Thymus (tissue), 11 donors: ENCODE measurements at regions not wholly inside any gene's neighbourhood (a gene's known extent, or its start where the extent isn't known, plus 50 kb on each side); places are given as distances from the start of the nearest gene placed in this dataset.

Experiments
- DNase-seq, 9 donors: peaks; one replicate each; pipeline ENCODE4 v3.0.0-alpha.2; 2013; ENCODE audit warnings: low spot score in 9 of 9, low read depth in 6 of 9, missing footprints in 1 of 9
- H3K27ac ChIP-seq, 2 donors: one replicate each; pipeline ENCODE4 v1.5.1; 2013; ENCODE audit warnings: control low read depth in 1 of 2, low read depth in 1 of 2, low read length in 1 of 2, mild to moderate bottlenecking in 1 of 2, moderate library complexity in 1 of 2
- H3K27me3 ChIP-seq, 2 donors: one replicate each; pipeline ENCODE4 v1.5.1; 2013; ENCODE audit warnings: low read length in 1 of 2; ENCODE audit not compliant: control insufficient read depth in 2 of 2, insufficient read depth in 1 of 2
- H3K36me3 ChIP-seq, 2 donors: one replicate each; pipeline ENCODE4 v1.5.1; 2013; ENCODE audit warnings: low read length in 1 of 2, mild to moderate bottlenecking in 1 of 2, moderate library complexity in 1 of 2; ENCODE audit not compliant: control insufficient read depth in 2 of 2, insufficient read depth in 2 of 2
- H3K4me1 ChIP-seq, 2 donors: one replicate each; pipeline ENCODE4 v1.5.1; 2013; ENCODE audit warnings: low read length in 2 of 2; ENCODE audit not compliant: control insufficient read depth in 2 of 2, insufficient read depth in 2 of 2
- H3K4me3 ChIP-seq, 2 donors: one replicate each; pipeline ENCODE4 v1.5.1; 2013; ENCODE audit warnings: low read length in 2 of 2, control low read depth in 1 of 2, mild to moderate bottlenecking in 1 of 2
- H3K9me3 ChIP-seq, 2 donors: one replicate each; pipeline ENCODE4 v1.5.1; 2013; ENCODE audit warnings: low read length in 1 of 2, mild to moderate bottlenecking in 1 of 2; ENCODE audit not compliant: control insufficient read depth in 2 of 2, insufficient read depth in 1 of 2
- WGBS: extraction: QIAGEN DNeasy Blood & Tissue Kit; methylation state at CpG from one replicate; pipeline ENCODE4 v1.1.7; 2013; 5-methylcytosine and 5-hydroxymethylcytosine counted together
- donor health status: healthy.

DNA sequence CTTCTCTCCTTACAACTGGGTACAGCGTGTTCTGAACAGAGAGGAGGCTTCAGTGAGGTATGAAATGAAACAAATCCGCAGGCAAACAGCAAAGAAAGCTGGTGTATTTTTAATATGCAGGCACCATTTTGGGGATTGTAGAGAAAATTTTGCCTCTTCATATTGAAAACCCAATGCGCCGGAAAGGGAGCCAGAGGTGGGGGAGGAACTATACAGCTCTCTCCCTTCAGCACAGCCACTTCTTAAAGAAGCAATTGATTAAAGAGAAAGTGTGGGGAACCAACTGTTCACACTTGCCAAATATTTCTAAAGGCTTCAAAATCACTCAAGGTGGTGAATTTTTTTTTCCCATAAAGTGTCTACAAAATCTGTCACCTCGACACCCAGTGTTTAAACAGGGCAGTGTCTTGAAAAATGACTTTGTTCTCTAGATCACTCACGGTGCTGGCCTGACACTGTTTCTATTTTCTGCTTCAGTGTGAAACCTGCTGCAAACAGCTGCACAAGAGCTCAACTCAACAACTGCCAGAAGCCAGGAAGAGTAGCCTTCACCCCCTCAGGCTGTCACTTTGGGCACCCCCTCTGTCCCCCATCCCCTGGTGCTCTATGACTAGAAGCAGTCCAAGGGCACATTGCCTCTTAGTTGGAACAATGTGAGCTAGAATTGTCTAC is 123.8 kb upstream of the CTTNBP2NL start:
- Histone ChIP-seq H3K27ac (no peak overlapping the region), H3K4me1 (no peaks in the 10 kb centered on the region), H3K27me3 (no peaks in the 10 kb centered on the region), H3K4me3 (no peak overlapping the region), H3K36me3 (no peaks in the 10 kb centered on the region), H3K9me3 (no peaks in the 10 kb centered on the region)
- DNase-seq: no peak
- 76% methylated on average over 6 of the region's 6 CpGs for WGBS

DNA sequence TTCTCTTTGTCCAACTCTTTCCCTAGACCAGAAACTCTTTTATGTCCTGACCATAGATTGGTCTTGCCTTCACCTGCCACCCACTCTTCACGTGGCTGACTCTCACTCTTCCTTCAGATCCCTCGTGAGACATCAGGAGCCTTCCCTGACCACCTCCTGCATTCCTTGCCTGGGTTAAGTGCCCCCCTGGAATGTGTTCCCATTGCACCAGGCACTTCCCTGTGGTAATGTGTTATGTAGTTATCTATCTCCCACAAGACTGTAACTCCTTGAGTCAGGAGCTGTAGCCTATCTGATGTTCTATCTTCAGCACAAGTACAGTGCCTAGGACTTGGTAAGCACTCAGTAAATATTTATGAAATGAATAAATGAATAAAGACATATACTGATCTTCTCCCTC is 111.2 kb upstream of the CTTNBP2NL start:
- H3K27ac ChIP-seq: no peak overlapping the region
- H3K36me3 ChIP-seq: no peaks in the 10 kb centered on the region
- no peaks in the 10 kb centered on the region for H3K4me1 ChIP-seq
- H3K4me3 ChIP-seq: no peak overlapping the region
- peaks cover 0 to 3% of the 10 kb centered on the region in 2 donors for H3K27me3 ChIP-seq
- 66% methylated on average over 2 of the region's 2 CpGs for WGBS
- H3K9me3 ChIP-seq: no peaks in the 10 kb centered on the region
- DNase-seq: no peak

DNA sequence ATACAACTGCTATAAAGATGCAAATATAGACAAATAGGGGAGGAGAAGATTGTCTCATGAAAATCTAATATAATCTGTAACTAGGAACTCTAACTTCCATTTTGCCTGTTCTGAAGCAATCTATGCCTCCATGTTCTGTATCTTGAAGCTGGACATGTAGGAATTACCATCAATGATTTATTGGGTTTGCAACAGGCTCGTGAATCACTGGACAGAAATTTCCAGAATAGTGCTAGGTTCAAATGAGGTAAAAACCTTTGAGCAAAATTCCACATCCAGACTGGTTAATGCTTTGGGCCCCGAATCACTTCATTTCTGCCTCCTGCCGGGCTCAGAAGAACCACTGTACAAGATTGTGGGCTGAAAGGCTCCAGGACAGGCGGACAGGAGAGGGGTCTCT is 110.7 kb upstream of the CTTNBP2NL start:
- DNase-seq: no peak
- peaks cover 0 to 3% of the 10 kb centered on the region in 2 donors for H3K27me3 ChIP-seq
- WGBS: 87% methylated on average over 4 of the region's 4 CpGs
- H3K36me3 ChIP-seq: no peaks in the 10 kb centered on the region
- no peaks in the 10 kb centered on the region for H3K4me1 ChIP-seq
- H3K27ac ChIP-seq: no peak overlapping the region
- no peak overlapping the region for H3K4me3 ChIP-seq
- H3K9me3 ChIP-seq: no peaks in the 10 kb centered on the region

DNA sequence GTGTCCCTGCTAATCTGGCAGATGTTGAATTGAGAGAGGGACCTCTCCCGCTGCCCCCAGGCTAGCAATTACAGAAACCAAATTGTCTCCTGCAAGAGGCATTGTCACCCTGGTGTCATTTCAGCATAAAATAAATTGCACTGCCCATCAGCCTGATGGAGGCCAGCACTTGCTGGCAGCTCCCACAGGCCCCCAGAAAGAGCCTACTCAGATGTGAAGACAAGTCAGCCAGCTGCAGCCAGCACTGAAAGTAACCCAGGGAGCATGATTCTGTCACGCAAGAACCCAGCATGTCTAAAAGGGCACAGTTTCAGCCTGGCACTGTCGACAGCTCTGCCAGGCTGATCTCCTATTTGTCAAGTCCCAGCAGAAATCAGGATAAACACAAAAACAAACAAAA is 110.3 kb upstream of the CTTNBP2NL start:
- WGBS: 78% methylated on average over 3 of the region's 3 CpGs

DNA sequence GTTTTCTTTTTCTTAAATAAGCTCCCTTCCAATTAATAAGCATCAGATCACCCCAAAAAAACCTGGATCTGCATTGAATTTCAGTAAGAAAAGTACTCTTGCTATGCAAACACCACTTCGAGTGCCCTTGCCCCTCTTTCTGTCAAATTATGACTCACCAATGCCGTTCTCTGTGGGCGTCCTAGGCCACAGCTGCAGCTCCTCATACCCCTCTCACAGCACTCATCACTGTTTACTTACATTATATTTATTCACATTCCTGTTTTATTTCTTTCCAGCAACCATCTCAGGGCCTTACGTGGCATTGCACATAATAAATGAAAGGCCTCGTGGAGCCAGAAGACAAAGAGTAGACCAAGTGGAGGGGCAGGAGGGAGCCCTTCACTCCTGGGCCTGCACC is 99.1 kb upstream of the CTTNBP2NL start:
- DNase-seq: no peak
- H3K36me3 ChIP-seq: no peaks in the 10 kb centered on the region

More for the DNA sequence above, 110.3 kb upstream of the CTTNBP2NL start:
- no peaks in the 10 kb centered on the region for H3K4me1 ChIP-seq
- H3K36me3 ChIP-seq: no peaks in the 10 kb centered on the region
- no peak overlapping the region for H3K4me3 ChIP-seq
- no peak for DNase-seq
- no peak overlapping the region for H3K27ac ChIP-seq
- no peaks in the 10 kb centered on the region for H3K9me3 ChIP-seq
- H3K27me3 ChIP-seq: peaks cover 0 to 3% of the 10 kb centered on the region in 2 donors

DNA sequence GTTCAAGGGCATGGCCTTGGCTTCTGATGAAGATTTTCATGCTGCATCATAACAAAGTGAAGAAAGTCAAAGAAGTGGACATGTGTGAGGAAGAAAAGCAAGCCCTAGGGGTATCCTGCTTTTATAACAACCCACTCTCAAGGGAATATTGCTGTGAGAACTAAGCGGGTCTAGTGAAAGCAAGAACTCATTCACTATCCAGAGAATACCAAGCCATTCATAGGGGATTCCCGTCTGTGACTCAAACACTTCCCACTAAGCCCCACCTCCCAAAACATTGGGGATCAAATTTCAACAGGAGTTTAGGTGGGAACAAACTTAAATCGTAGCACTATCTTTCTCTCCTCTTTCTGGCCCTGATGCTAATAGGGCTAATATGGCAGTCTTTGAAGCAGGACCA is 98.5 kb upstream of the CTTNBP2NL start:
- H3K36me3 ChIP-seq: no peaks in the 10 kb centered on the region
- H3K9me3 ChIP-seq: no peaks in the 10 kb centered on the region
- H3K4me3 ChIP-seq: no peak overlapping the region
- 78% methylated on average over 3 of the region's 3 CpGs for WGBS
- no peak overlapping the region for H3K27ac ChIP-seq
- no peaks in the 10 kb centered on the region for H3K27me3 ChIP-seq
- no peak for DNase-seq
- H3K4me1 ChIP-seq: no peaks in the 10 kb centered on the region

More for the DNA sequence above, 99.1 kb upstream of the CTTNBP2NL start:
- H3K27me3 ChIP-seq: no peaks in the 10 kb centered on the region
- H3K9me3 ChIP-seq: no peaks in the 10 kb centered on the region
- no peak overlapping the region for H3K4me3 ChIP-seq
- no peak overlapping the region for H3K27ac ChIP-seq
- WGBS: 94% methylated on average over 5 of the region's 5 CpGs
- H3K4me1 ChIP-seq: no peaks in the 10 kb centered on the region

- WGBS: 47% methylated on average over 1 of the region's 1 CpG
- Histone ChIP-seq H3K36me3 (no peaks in the 10 kb centered on the region), H3K4me3 (no peak overlapping the region), H3K9me3 (no peaks in the 10 kb centered on the region), H3K4me1 (no peaks in the 10 kb centered on the region), H3K27me3 (no peaks in the 10 kb centered on the region), H3K27ac (no peak overlapping the region)
- DNase-seq: peak in 6 of 9 donors; percentile 9 to 39 (median 30)
Observed at GRCh38 chr1:112298558-112298957, 97.5 kb upstream of the CTTNBP2NL start.

DNA sequence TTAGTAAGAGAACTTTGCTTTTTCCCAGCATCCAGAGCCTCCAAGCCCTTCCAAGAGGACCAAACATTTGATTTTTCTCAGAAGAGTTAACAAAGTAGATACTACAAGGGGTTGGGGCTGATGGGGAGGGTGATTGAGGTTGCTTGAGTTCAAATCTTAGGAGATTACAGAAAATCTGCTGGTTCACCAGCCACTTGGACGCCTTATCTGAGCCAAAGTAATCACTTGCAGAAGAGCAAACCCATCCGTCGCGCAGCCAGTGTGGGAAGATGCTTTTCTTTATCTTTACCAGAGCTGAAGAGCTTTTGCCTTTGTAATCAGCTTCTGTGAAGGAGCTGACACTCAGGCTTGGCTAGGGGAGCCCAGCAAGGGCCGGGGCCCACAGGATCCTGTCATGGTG is 91.9 kb upstream of the CTTNBP2NL start:
- no peak overlapping the region for H3K4me3 ChIP-seq
- no peak for DNase-seq
- H3K4me1 ChIP-seq: no peaks in the 10 kb centered on the region
- no peaks in the 10 kb centered on the region for H3K27me3 ChIP-seq
- no peaks in the 10 kb centered on the region for H3K36me3 ChIP-seq
- WGBS: 95% methylated on average over 5 of the region's 5 CpGs
- no peak overlapping the region for H3K27ac ChIP-seq
- H3K9me3 ChIP-seq: no peaks in the 10 kb centered on the region

GRCh38 chr1:112304612-112305011 is 91.4 kb upstream of the CTTNBP2NL start:
- H3K27ac ChIP-seq: no peak overlapping the region
- H3K36me3 ChIP-seq: no peaks in the 10 kb centered on the region
- no peaks in the 10 kb centered on the region for H3K4me1 ChIP-seq
- WGBS: 63% methylated on average over 3 of the region's 3 CpGs
- H3K9me3 ChIP-seq: no peaks in the 10 kb centered on the region
- H3K27me3 ChIP-seq: no peaks in the 10 kb centered on the region
- DNase-seq: no peak
- H3K4me3 ChIP-seq: no peak overlapping the region
